C4-2B (cell line): ENCODE measurements at regions not wholly inside any gene's neighbourhood (a gene's known extent, or its start where the extent isn't known, plus 50 kb on each side); places are given as distances from the start of the nearest gene placed in this dataset.
A peak's percentile ranks its signal among the peaks of the same experiment; 100 is the strongest.

Experiments
- H3K27ac ChIP-seq: fragments of 450-650 bp; 2 replicates; pipeline ENCODE4 v1.5.1; 2017
- ZFX ChIP-seq: fragments of 450-650 bp; IDR thresholded peaks from 2 replicates; pipeline ENCODE4 v1.6.1; 2017
- TF ChIP-seq, protein P1 (sequence below): fragments of 450-650 bp; conservative IDR thresholded peaks from 2 replicates; pipeline ENCODE4 v1.5.1; 2017; ENCODE audit warnings: mild to moderate bottlenecking

DNA sequence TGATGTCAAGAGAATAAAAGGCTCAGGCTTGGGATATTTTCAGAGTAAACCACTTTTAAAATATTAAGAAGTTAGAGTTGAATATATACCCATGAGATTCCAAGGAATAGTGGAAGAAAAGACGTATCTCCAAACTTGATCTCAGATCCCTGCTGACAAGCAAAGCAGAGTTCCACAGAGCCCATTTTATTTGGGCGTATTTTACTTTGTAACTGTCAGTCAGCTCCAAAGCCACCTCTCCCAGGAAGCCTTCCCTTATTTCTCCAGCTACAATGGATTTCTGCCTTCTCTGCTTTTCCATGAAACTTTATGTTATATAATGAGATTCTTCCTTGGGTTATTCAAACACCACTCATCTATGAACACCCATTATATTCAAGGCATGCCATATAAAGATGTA is 295.7 kb downstream of the FZD1 start:
- TF ChIP-seq ZFX = no peak
- TF ChIP-seq, protein P1, sequence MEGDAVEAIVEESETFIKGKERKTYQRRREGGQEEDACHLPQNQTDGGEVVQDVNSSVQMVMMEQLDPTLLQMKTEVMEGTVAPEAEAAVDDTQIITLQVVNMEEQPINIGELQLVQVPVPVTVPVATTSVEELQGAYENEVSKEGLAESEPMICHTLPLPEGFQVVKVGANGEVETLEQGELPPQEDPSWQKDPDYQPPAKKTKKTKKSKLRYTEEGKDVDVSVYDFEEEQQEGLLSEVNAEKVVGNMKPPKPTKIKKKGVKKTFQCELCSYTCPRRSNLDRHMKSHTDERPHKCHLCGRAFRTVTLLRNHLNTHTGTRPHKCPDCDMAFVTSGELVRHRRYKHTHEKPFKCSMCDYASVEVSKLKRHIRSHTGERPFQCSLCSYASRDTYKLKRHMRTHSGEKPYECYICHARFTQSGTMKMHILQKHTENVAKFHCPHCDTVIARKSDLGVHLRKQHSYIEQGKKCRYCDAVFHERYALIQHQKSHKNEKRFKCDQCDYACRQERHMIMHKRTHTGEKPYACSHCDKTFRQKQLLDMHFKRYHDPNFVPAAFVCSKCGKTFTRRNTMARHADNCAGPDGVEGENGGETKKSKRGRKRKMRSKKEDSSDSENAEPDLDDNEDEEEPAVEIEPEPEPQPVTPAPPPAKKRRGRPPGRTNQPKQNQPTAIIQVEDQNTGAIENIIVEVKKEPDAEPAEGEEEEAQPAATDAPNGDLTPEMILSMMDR = no peak
- no peak overlapping the region for H3K27ac ChIP-seq

DNA sequence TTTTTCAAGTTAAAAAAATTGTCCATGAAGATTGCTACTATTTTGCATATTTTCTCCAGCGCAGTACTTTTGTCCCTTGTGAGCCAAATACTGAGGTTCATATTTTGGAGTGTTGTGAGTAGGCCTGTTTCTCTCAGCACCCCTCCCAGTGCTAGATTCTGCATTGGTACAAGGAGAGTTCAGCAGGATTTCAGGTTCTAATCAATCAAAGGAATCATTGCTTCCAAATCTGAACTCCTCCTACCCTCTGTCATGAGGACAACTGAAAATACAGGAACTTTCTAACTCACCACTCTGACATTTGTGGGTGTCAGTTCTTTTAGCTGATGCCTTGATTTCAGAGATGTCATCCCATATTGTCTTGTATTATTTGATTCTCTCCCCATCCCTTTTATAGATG is 299.9 kb downstream of the FZD1 start:
- no peak overlapping the region for H3K27ac ChIP-seq
- TF ChIP-seq, protein P1 = no peak
- TF ChIP-seq ZFX = no peak

DNA sequence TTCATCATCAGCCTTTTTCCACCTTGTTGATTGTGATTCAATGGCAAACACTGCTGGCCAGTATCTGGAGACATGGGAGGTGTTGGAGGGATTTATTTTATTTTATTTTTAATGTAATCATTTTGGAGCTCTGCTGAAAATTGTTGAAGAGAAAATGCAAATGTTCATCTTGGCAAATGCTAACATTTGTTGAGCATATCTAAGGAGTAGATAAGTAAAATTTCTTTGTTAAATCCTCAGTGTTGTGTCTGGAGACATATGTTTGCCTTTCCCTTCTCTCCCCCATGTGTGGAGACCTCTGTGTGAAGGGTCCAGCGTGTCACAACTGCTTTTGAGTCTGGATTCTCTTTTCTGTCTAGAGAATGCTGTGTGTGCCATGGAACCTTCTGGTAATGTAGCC is 300.3 kb downstream of the FZD1 start:
- TF ChIP-seq, protein P1 = no peak
- TF ChIP-seq ZFX = no peak
- H3K27ac ChIP-seq = no peak overlapping the region

DNA sequence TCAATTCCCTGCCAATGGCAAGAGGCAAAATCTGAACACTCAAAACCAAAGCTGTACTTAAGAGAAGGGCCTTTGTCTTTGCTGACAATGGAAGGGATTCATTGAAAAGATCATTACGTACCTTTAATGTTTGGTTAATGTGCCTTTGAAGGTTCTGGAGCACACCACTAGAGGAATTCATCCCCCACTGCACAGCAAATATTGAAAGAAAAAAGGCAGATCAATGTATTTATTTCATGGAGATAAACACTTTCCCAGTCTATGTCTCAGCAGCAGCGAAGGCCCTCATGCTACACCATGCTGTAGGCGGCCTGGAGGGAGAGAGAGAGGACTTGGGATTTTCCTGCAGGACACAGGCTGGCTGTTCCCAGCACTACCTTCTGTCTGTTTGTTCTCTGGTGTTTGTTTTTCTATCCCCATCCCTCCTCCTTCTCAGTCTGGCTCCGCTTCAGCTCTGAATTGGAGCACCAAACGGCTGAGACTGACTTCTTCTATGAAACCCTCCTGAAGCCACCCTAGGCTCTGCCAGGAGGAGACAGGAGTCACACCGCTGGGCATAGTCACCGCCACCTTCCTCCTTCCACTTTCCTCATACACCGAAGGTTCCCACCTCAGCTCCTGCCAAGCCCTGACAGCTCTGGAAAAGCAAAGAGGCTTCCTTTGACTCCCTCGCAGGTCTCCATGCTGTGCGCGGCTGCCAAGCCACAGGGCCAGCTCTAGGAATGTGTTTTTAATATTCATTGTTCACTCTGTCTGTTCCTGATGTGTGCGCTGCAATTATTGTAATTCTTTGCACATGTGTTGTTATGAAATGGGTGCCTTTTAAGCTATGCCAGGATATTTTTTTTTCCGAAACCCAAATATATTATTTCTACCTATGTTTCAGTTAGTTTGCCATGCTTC is 301.5 kb downstream of the FZD1 start:
- peak overlapping the region; percentile 86 for H3K27ac ChIP-seq
- TF ChIP-seq ZFX = peak; percentile 52
- TF ChIP-seq, protein P1 = no peak; the same call in 1 of the 2 replicates

DNA sequence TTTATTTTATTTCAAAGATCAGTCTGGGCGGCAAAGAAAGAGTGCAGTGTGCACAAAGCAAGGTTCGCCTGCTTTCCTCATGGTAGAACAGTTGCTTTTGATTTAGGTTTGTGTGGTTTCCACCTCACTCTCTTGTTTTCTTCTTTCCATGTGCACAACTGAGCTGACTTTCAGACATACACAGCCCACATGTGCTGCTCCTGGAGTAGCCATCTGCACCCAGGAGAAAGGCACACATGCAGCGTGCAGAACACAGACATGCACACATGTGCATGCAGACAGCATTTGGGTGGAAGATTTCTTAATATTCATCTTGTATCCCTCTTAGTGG is 302.1 kb downstream of the FZD1 start:
- TF ChIP-seq, protein P1 = no peak
- no peak for TF ChIP-seq ZFX
- peak overlapping the region; percentile 86 for H3K27ac ChIP-seq

DNA sequence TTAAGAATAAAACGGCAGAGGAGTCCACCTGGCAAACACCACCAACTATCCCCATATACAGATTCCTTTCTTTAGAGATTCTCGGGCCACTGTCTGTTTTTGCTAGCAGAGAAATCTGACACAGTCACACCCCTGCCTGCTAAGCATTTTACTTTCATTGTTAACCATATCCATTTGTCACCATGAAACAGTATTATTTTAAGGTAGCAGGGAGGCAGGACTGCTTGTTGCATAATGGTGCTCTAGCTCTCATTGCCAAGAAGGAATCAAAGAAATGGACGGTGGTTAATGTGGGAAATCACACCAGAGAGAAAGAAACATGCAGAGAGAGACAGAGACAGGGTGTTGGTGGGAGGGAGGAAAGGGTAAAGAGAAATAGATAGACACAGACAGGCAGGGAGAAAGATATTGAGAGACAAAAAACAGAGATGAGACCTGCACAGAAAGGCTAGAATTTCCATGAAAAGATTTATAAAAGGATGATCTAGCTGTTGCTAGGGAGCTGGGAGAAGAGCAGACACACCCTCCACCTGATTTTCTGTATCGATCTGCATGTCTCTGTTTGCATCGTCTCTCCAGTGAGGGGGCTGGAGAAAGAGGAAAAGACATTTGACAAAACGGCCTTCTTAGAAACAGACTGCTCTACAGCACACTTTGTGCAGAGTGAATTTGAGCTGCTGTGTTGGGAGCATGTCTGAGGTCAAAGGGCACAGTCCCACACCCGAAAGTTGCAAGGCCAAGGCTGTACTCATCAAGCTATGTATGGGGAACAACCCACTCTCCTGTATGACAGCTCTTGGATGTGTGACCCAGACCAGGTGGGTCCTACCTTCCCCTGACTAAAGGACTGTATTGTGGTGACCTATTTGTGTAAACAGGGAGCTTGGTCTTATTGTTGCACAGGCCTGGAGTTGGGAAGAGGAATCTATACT is 303.1 kb downstream of the FZD1 start:
- H3K27ac ChIP-seq = peak overlapping the region; percentile 2; the same call in 1 of the 2 replicates
- no peak for TF ChIP-seq ZFX
- TF ChIP-seq, protein P1 = no peak

DNA sequence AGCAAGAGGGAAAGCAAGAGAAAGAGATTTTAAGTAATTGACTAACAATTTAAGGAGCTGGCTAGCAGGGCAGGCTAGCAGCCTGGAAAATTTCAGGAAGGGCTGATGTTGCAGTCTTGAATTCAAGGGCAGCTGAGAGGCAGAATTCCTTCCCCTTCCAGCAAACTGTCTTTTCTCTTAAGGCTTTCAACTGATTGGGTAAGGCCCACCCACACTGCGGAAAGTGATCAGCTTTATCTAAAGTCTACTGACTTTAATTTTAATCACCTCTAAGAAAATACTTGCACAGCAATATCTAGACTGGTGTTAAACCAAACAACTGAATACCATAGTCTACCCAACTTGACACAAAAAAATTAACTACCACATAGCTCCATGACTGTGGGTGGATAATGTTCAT is 303.9 kb downstream of the FZD1 start:
- TF ChIP-seq, protein P1 = no peak
- no peak for TF ChIP-seq ZFX
- no peak overlapping the region; the same call in 1 of the 2 replicates for H3K27ac ChIP-seq
